ENCODE measurements at regions not wholly inside any gene's neighbourhood (a gene's known extent, or its start where the extent isn't known, plus 50 kb on each side); places are given as distances from the start of the nearest gene placed in this dataset.
A peak's percentile ranks its signal among the peaks of the same experiment; 100 is the strongest.
"Not testable (repeated sequence)": the region's sequence is repeated elsewhere in the genome, so short reads cannot be mapped to it uniquely, and the experiment has no call there.

DNA sequence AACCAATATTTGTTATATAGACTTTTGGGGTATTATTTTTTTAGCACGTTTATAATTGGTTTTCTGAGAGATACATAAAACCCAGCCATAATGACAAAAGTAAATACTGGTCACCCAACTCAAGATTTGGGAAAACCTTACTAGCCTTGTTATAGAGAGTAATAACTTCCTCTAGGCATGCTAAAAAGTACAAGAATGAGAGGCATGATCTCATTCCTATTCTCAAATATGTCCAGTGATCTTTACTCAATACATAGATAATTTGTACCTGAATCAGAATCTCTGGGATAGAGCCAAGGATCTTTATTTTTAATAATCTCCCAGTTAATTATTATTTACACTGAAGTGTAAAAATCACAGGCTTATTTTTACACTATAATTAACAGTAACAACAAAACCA lies 395.5 kb downstream of the TGIF2LY start:
- H3K27me3 ChIP-seq (replicated peaks in 1 of 4; ENCODE audit: control insufficient read depth in 3 of 4, extremely low read depth in 1 of 4, insufficient read depth in 3 of 4, low read length in 3 of 4); H4K8ac ChIP-seq (ENCODE audit: extremely low read depth, insufficient read depth, low read length); FAIRE-seq; H4K5ac ChIP-seq (ENCODE audit: insufficient read length, low read depth, low read length); CTCF ChIA-PET (ENCODE audit: partially characterized antibody); H4K91ac ChIP-seq (replicated peaks; ENCODE audit: insufficient read length, low read length); H3K27ac ChIP-seq (ENCODE audit: low read depth, low read length); H3K4me2 ChIP-seq (ENCODE audit: insufficient read depth in 1 of 2, low read depth in 2 of 2, low read length in 2 of 2); H3K23me2 ChIP-seq (ENCODE audit: low read depth, low read length); H3K4me1 ChIP-seq (replicated peaks in 1 of 4; ENCODE audit: control insufficient read depth in 3 of 4, insufficient read depth in 4 of 4, low read length in 3 of 4); H3K9me3 ChIP-seq (ENCODE audit: insufficient read depth in 2 of 2, low read depth in 1 of 2, low read length in 1 of 2); POLR2A ChIA-PET (ENCODE audit: partially characterized antibody); H2BK120ac ChIP-seq (replicated peaks; ENCODE audit: low read depth, low read length); H2AFZ ChIP-seq (ENCODE audit: low read length); H3K4me3 ChIP-seq (ENCODE audit: extremely low read depth in 1 of 4, insufficient read depth in 2 of 4, low read depth in 3 of 4, low read length in 4 of 4); H2BK5ac ChIP-seq (ENCODE audit: low read depth, low read length); H3K14ac ChIP-seq (ENCODE audit: insufficient read length); H3K79me1 ChIP-seq (ENCODE audit: low read depth, low read length); H3K18ac ChIP-seq (ENCODE audit: extremely low read depth, low read length); H3K36me3 ChIP-seq (ENCODE audit: control insufficient read depth in 2 of 4, insufficient read depth in 4 of 4, low read length in 3 of 4); H3K4ac ChIP-seq (replicated peaks; ENCODE audit: insufficient read length, low read depth, low read length); H2BK15ac ChIP-seq (ENCODE audit: low read length); H3K56ac ChIP-seq (replicated peaks; ENCODE audit: insufficient read length, low read depth, low read length); H3K9ac ChIP-seq (replicated peaks in 1 of 4; ENCODE audit: extremely low read depth in 1 of 4, low read depth in 3 of 4, low read length in 3 of 4); H2BK12ac ChIP-seq (ENCODE audit: low read depth, low read length); DNase-seq (ENCODE audit: low read depth in 1 of 2, low spot score in 2 of 2); H3K79me2 ChIP-seq (ENCODE audit: control insufficient read depth in 1 of 2, insufficient read depth in 2 of 2, low read length in 2 of 2); H3K23ac ChIP-seq (ENCODE audit: insufficient read length); H4K20me1 ChIP-seq (replicated peaks in 1 of 2; ENCODE audit: control insufficient read depth in 1 of 2, insufficient read depth in 2 of 2, low read length in 2 of 2); H2BK20ac ChIP-seq (ENCODE audit: low read length); H2AK5ac ChIP-seq (ENCODE audit: low read depth, low read length): not testable (repeated sequence)
- WGBS, 2 experiments (ENCODE audit: extremely low coverage in 1 of 2, insufficient coverage in 1 of 2, insufficient read length in 1 of 2, insufficient replicate concordance in 2 of 2, low coverage in 1 of 2, low lambda C conversion rate in 2 of 2, missing lambda C conversion rate in 1 of 2): 44% methylated on average over 1 of the region's 1 CpG; no CpG with 5 or more reads in 1 of the 2 experiments

DNA sequence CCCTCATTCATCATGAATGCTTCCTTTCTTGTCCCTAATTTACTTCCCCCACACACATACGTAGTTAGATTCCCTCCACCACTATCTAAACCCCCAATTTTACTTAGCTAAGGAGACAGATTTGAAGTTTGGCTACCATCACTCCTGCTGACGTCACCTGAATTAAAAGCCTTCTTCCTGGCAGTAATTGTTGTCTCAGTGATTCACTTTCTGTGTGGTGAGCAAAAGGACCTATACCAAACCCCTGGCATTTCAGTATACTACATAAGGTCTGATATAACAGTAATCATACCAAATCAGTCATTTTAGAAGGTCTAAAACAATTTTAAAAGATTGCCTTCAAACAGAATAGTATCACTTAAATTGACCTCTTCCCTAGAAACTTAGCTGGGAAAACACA lies 396.1 kb downstream of the TGIF2LY start:
- H2BK5ac ChIP-seq (ENCODE audit: low read depth, low read length); H3K23ac ChIP-seq (ENCODE audit: insufficient read length); H3K4me1 ChIP-seq (replicated peaks in 1 of 4; ENCODE audit: control insufficient read depth in 3 of 4, insufficient read depth in 4 of 4, low read length in 3 of 4); H3K79me2 ChIP-seq (ENCODE audit: control insufficient read depth in 1 of 2, insufficient read depth in 2 of 2, low read length in 2 of 2); H3K9me3 ChIP-seq (ENCODE audit: insufficient read depth in 2 of 2, low read depth in 1 of 2, low read length in 1 of 2); H3K27ac ChIP-seq (ENCODE audit: low read depth, low read length); H3K23me2 ChIP-seq (ENCODE audit: low read depth, low read length); CTCF ChIA-PET (ENCODE audit: partially characterized antibody); H3K56ac ChIP-seq (replicated peaks; ENCODE audit: insufficient read length, low read depth, low read length); H2BK20ac ChIP-seq (ENCODE audit: low read length); H3K4me2 ChIP-seq (ENCODE audit: insufficient read depth in 1 of 2, low read depth in 2 of 2, low read length in 2 of 2); H3K4me3 ChIP-seq (ENCODE audit: extremely low read depth in 1 of 4, insufficient read depth in 2 of 4, low read depth in 3 of 4, low read length in 4 of 4); H3K27me3 ChIP-seq (replicated peaks in 1 of 4; ENCODE audit: control insufficient read depth in 3 of 4, extremely low read depth in 1 of 4, insufficient read depth in 3 of 4, low read length in 3 of 4); H2BK12ac ChIP-seq (ENCODE audit: low read depth, low read length); H4K20me1 ChIP-seq (replicated peaks in 1 of 2; ENCODE audit: control insufficient read depth in 1 of 2, insufficient read depth in 2 of 2, low read length in 2 of 2); H2BK15ac ChIP-seq (ENCODE audit: low read length); H3K4ac ChIP-seq (replicated peaks; ENCODE audit: insufficient read length, low read depth, low read length); H3K14ac ChIP-seq (ENCODE audit: insufficient read length); H4K5ac ChIP-seq (ENCODE audit: insufficient read length, low read depth, low read length); H3K9ac ChIP-seq (replicated peaks in 1 of 4; ENCODE audit: extremely low read depth in 1 of 4, low read depth in 3 of 4, low read length in 3 of 4); H2AFZ ChIP-seq (ENCODE audit: low read length); H4K91ac ChIP-seq (replicated peaks; ENCODE audit: insufficient read length, low read length); DNase-seq (ENCODE audit: low read depth in 1 of 2, low spot score in 2 of 2); H2BK120ac ChIP-seq (replicated peaks; ENCODE audit: low read depth, low read length); H2AK5ac ChIP-seq (ENCODE audit: low read depth, low read length); H3K18ac ChIP-seq (ENCODE audit: extremely low read depth, low read length); H3K36me3 ChIP-seq (ENCODE audit: control insufficient read depth in 2 of 4, insufficient read depth in 4 of 4, low read length in 3 of 4); POLR2A ChIA-PET (ENCODE audit: partially characterized antibody); H3K79me1 ChIP-seq (ENCODE audit: low read depth, low read length); H4K8ac ChIP-seq (ENCODE audit: extremely low read depth, insufficient read depth, low read length): not testable (repeated sequence)
- no CpG with 5 or more reads among the region's 2 CpGs for WGBS, 2 experiments (ENCODE audit: extremely low coverage in 1 of 2, insufficient coverage in 1 of 2, insufficient read length in 1 of 2, insufficient replicate concordance in 2 of 2, low coverage in 1 of 2, low lambda C conversion rate in 2 of 2, missing lambda C conversion rate in 1 of 2)
- peak; percentile 87 for FAIRE-seq
